Uterus (tissue), 3 donors: ENCODE measurements at regions not wholly inside any gene's neighbourhood (a gene's known extent, or its start where the extent isn't known, plus 50 kb on each side); places are given as distances from the start of the nearest gene placed in this dataset.

Experiments used
- DNase-seq, 2 donors: peaks; one replicate each; pipeline ENCODE4 v3.0.0-alpha.2; 2019 to 2020
- H3K27ac ChIP-seq, 2 donors: fragments of 200-600 bp; sonication (generic); 1 replicate in 1 of 2; 2 replicates in 1 of 2; pipeline ENCODE4 v1.5.1; 2016 to 2018
- H3K27me3 ChIP-seq, 2 donors: fragments of 200-600 bp; sonication (generic); one replicate each; pipeline ENCODE4 v1.5.1; 2018 to 2019; ENCODE audit warnings: control low read depth in 1 of 2
- H3K36me3 ChIP-seq, 2 donors: fragments of 200-600 bp; sonication (generic); one replicate each; pipeline ENCODE4 v1.5.1; 2019; ENCODE audit warnings: control low read depth in 1 of 2
- H3K4me1 ChIP-seq, 2 donors: fragments of 200-600 bp; sonication (generic); one replicate each; pipeline ENCODE4 v1.5.1; 2018 to 2019; ENCODE audit warnings: control low read depth in 1 of 2
- H3K4me3 ChIP-seq, 2 donors: fragments of 200-600 bp; sonication (generic); 1 replicate in 1 of 2; 2 replicates in 1 of 2; pipeline ENCODE4 v1.5.1; 2018 to 2019; ENCODE audit warnings: mild to moderate bottlenecking in 1 of 2
- H3K9me3 ChIP-seq, 2 donors: fragments of 200-600 bp; sonication (generic); one replicate each; pipeline ENCODE4 v1.5.1; 2019; ENCODE audit warnings: control low read depth in 1 of 2
- CTCF ChIP-seq, 4 experiments: fragments of 200-600 bp in 2 of 4; fragments of 450-650 bp in 2 of 4; sonication (generic) in 2 of 4; IDR thresholded peaks; one replicate each; pipeline ENCODE4 v1.5.1; 2016 to 2019; ENCODE audit warnings: antibody characterized with exemption in 4 of 4, mild to moderate bottlenecking in 2 of 4, moderate library complexity in 1 of 4
- POLR2A ChIP-seq, 2 donors: fragments of 450-650 bp; IDR thresholded peaks; one replicate each; pipeline ENCODE4 v1.6.1; 2016; ENCODE audit warnings: antibody characterized with exemption in 2 of 2, mild to moderate bottlenecking in 1 of 2, moderate library complexity in 1 of 2
- intact Hi-C: fragments of 100-400 bp; cut with DNase I; formaldehyde crosslinking; loops from one replicate; pipeline ENCODE4 v1.15.1; 2023; ENCODE audit warnings: low total_unique reads
- donor health status: DM: yes; HTN: yes; CAD: no.

- Histone ChIP-seq H3K27ac (no peak overlapping the region), H3K36me3 (no peaks in the 10 kb centered on the region), H3K27me3 (no peaks in the 10 kb centered on the region), H3K4me1 (no peaks in the 10 kb centered on the region), H3K9me3 (no peaks in the 10 kb centered on the region), H3K4me3 (no peak overlapping the region)
- intact Hi-C loops: no loop called here
- TF ChIP-seq POLR2A (IDR thresholded peaks at IDR 0.05): no peak
- no peak for TF ChIP-seq CTCF (IDR thresholded peaks at IDR 0.05)
- no peak for DNase-seq
Measured at GRCh38 chr14:61954306-61954705, 192.1 kb downstream of the SNAPC1 start.

GRCh38 chr14:61956517-61956916 lies 194.3 kb downstream of the SNAPC1 start:
- Histone ChIP-seq H3K27ac (no peak overlapping the region), H3K4me1 (no peaks in the 10 kb centered on the region), H3K4me3 (no peak overlapping the region), H3K27me3 (no peaks in the 10 kb centered on the region), H3K36me3 (no peaks in the 10 kb centered on the region), H3K9me3 (no peaks in the 10 kb centered on the region)
- no peak for DNase-seq
- intact Hi-C loops: no loop called here
- TF ChIP-seq CTCF (IDR thresholded peaks at IDR 0.05) (no peak), POLR2A (IDR thresholded peaks at IDR 0.05) (no peak)

GRCh38 chr14:61959348-61959747 lies 197.1 kb downstream of the SNAPC1 start:
- DNase-seq: no peak
- Histone ChIP-seq H3K4me3 (no peak overlapping the region), H3K27ac (no peak overlapping the region), H3K9me3 (no peaks in the 10 kb centered on the region), H3K4me1 (no peaks in the 10 kb centered on the region), H3K36me3 (no peaks in the 10 kb centered on the region), H3K27me3 (no peaks in the 10 kb centered on the region)
- TF ChIP-seq CTCF (IDR thresholded peaks at IDR 0.05) (no peak), POLR2A (IDR thresholded peaks at IDR 0.05) (no peak)
- intact Hi-C loops: no loop called here

GRCh38 chr14:61961369-61961768 lies 199.1 kb downstream of the SNAPC1 start:
- intact Hi-C loops: no loop called here
- TF ChIP-seq POLR2A (IDR thresholded peaks at IDR 0.05): no peak
- TF ChIP-seq CTCF (IDR thresholded peaks at IDR 0.05): no peak
- H3K4me1 ChIP-seq: no peaks in the 10 kb centered on the region
- H3K4me3 ChIP-seq: no peak overlapping the region
- H3K36me3 ChIP-seq: no peaks in the 10 kb centered on the region
- no peaks in the 10 kb centered on the region for H3K27me3 ChIP-seq
- no peaks in the 10 kb centered on the region for H3K9me3 ChIP-seq
- no peak overlapping the region for H3K27ac ChIP-seq
- no peak for DNase-seq

GRCh38 chr14:61963926-61964325 lies 201.7 kb downstream of the SNAPC1 start:
- no peak overlapping the region for H3K27ac ChIP-seq
- no peaks in the 10 kb centered on the region for H3K36me3 ChIP-seq
- no peaks in the 10 kb centered on the region for H3K4me1 ChIP-seq
- DNase-seq: no peak
- H3K27me3 ChIP-seq: no peaks in the 10 kb centered on the region
- H3K9me3 ChIP-seq: no peaks in the 10 kb centered on the region
- H3K4me3 ChIP-seq: no peak overlapping the region
- intact Hi-C loops: no loop called here
- no peak for TF ChIP-seq POLR2A (IDR thresholded peaks at IDR 0.05)
- TF ChIP-seq CTCF (IDR thresholded peaks at IDR 0.05): no peak
